ENCODE measurements at regions not wholly inside any gene's neighbourhood (a gene's known extent, or its start where the extent isn't known, plus 50 kb on each side); places are given as distances from the start of the nearest gene placed in this dataset.
"Not testable (repeated sequence)": the region's sequence is repeated elsewhere in the genome, so short reads cannot be mapped to it uniquely, and the experiment has no call there.

DNA sequence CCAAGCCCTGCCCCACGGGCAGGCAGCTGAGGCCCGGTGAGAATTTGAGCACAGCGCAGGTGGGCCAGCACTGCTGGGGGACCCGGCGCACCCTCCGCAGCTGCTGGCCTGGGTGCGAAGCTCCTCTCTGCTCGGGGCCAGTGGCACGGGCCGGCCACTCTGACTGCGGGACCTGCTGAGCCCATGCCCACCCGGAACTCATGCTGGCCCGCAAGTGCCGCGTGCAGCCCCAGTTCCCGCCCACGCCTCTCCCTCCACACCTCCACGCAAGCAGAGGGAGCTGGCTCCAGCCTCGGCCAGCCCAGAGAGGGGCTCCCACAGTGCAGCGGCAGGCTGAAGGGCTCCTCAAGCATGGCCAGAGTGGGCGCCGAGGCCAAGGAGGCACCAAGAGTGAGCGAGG, 190.1 kb upstream of the IGFBP7 start:
- intact Hi-C loops (cut with micrococcal nuclease); H3K27me3 Mint-ChIP-seq; H3K27ac Mint-ChIP-seq; H3K4me1 Mint-ChIP-seq (ENCODE audit: low read depth); H3K4me3 Mint-ChIP-seq; H3K36me3 Mint-ChIP-seq (ENCODE audit: low read depth): not testable (repeated sequence)
- H3K9me3 Mint-ChIP-seq, result peaks cover 25% of the 10 kb centered on the region

DNA sequence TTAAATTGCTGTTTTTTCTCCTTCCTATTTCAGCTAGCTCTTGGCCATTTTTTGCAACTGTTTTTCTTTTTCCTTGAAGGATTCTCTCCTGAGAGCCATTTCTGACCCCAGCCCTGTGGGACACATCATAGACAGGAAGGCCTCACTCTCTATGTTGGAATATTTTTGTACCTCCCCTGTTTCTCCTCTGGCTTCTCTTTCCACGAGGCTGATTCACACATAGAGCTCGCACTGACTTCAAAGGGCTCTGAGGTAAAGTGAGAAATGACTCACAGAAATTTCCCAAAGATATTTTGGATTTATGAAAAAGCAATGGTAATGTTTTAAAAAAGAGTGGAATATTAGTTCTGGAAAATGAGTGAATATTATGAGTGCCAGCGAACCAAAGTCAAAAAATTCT, 181.7 kb upstream of the IGFBP7 start:
- H3K9me3 Mint-ChIP-seq, result no peaks in the 10 kb centered on the region
- intact Hi-C loops (cut with micrococcal nuclease), result no loop called here
- H3K27me3 Mint-ChIP-seq, result no peaks in the 10 kb centered on the region
- H3K27ac Mint-ChIP-seq, result no peak overlapping the region
- H3K4me3 Mint-ChIP-seq, result no peak overlapping the region
- no peaks in the 10 kb centered on the region for H3K4me1 Mint-ChIP-seq (ENCODE audit: low read depth)
- H3K36me3 Mint-ChIP-seq (ENCODE audit: low read depth), result no peaks in the 10 kb centered on the region

DNA sequence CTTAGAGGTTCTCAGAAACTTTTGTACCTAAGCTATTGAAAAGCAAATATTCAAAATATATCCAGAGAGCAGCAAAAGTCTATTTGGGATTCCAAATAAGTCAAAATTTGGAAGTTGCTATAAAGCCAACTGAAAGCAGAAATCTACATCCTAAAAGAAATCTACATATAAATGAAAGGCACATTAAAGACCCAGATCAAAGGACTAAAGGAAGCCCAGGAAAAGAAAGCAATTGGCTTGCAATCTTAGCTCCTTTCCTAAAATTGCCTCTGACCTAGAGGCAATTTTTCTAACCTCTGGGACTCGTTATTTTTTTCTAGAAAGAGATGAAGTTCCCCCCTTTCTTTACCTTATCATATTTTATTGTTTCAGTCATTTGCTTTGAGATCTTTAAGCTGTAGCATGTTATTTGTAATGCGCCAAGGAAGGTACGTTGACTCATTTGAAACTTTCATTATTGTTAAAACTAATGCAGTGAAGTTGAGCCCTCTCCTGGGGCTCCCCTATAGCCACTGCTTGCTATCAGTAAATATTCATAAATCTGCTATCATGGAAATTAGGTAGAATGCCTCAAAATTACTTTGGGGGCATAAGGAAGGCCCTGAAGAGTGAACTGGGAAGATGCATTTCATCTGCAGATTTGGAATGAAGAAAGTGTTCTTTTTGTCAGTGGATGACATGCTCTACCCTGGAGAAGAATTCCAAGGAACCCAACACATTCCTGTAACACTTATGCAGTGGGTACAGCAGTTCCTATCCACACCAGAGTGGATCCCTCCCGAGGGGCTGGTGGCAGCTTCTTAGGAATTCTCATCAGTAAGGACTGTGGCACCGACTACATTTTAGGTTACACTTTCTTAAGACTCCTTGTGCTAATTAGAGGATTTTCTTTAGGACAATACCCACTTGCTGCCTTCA, 177.8 kb upstream of the IGFBP7 start:
- no peaks in the 10 kb centered on the region for H3K27me3 Mint-ChIP-seq
- H3K4me3 Mint-ChIP-seq, result no peak overlapping the region
- intact Hi-C loops (cut with micrococcal nuclease), result no loop called here
- no peaks in the 10 kb centered on the region for H3K4me1 Mint-ChIP-seq (ENCODE audit: low read depth)
- no peaks in the 10 kb centered on the region for H3K9me3 Mint-ChIP-seq
- H3K27ac Mint-ChIP-seq, result no peak overlapping the region
- no peaks in the 10 kb centered on the region for H3K36me3 Mint-ChIP-seq (ENCODE audit: low read depth)

DNA sequence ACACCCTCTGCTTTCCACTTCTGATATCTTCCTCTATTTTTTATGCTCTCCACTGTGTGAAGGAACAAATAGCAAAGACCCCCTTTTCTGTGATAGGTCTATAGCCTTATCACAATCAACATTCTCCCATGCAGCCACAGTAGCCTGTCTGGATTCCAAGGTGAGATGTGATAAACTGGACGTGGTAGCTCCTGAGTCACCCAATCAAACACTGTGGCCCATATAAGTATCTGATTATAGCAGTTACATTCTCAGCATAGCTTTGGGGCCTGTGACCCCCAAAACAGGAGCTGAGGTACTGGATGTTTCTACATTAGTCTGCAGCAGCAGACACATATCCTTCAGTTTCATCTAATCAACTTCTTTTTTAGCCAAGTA, 172.7 kb upstream of the IGFBP7 start:
- Mint-ChIP-seq H3K27ac (no peak overlapping the region), H3K4me3 (no peak overlapping the region), H3K9me3 (no peaks in the 10 kb centered on the region), H3K36me3 (ENCODE audit: low read depth) (no peaks in the 10 kb centered on the region), H3K4me1 (ENCODE audit: low read depth) (no peaks in the 10 kb centered on the region), H3K27me3 (peaks cover 2% of the 10 kb centered on the region)
- intact Hi-C loops (cut with micrococcal nuclease), result no loop called here

DNA sequence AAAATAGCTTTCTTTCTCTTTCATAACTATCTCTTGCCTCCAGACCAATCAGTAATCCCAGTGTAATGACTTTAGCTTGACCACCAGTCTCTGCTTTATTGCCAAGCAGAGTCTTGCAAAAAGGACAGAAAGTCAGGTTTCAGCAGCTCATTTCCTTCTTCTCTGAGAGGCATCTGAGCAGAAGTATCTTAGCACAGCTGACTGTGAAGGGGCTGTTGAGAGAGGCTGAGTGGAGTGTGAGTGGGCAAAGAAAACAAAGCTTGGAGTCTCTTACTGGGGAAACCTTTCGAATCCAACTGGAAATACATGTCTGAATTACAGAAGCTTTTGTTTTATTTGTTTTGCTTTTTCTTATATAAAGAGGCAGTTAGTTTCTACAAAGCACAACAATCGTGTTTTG, 170.3 kb upstream of the IGFBP7 start:
- Mint-ChIP-seq H3K4me1 (ENCODE audit: low read depth) (no peaks in the 10 kb centered on the region), H3K27me3 (peaks cover 2% of the 10 kb centered on the region), H3K9me3 (no peaks in the 10 kb centered on the region), H3K36me3 (ENCODE audit: low read depth) (no peaks in the 10 kb centered on the region), H3K27ac (no peak overlapping the region), H3K4me3 (no peak overlapping the region)
- intact Hi-C loops (cut with micrococcal nuclease), result no loop called here

DNA sequence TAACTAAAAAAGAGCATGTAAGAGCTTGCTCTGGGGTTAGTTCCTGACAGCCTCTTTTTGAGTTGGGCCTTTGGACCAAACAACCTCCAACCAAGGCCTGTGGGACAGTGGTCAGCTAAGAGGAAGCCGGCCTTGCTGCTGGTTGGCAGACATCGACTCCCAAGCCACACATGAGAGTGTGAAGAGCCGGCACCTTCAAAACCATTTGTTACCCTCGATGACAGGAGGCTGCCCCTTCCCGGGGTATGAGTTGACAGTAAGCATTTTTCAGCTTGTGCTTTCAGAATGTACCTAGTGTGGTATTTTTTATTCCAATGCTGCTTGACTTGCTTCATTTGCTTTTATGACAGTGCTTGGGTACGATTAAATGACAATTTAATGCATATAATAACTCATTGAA, 168.6 kb upstream of the IGFBP7 start:
- no peaks in the 10 kb centered on the region for H3K4me1 Mint-ChIP-seq (ENCODE audit: low read depth)
- intact Hi-C loops (cut with micrococcal nuclease), result no loop called here
- peaks cover 2% of the 10 kb centered on the region for H3K27me3 Mint-ChIP-seq
- no peaks in the 10 kb centered on the region for H3K36me3 Mint-ChIP-seq (ENCODE audit: low read depth)
- no peak overlapping the region for H3K4me3 Mint-ChIP-seq
- no peak overlapping the region for H3K27ac Mint-ChIP-seq
- no peaks in the 10 kb centered on the region for H3K9me3 Mint-ChIP-seq

DNA sequence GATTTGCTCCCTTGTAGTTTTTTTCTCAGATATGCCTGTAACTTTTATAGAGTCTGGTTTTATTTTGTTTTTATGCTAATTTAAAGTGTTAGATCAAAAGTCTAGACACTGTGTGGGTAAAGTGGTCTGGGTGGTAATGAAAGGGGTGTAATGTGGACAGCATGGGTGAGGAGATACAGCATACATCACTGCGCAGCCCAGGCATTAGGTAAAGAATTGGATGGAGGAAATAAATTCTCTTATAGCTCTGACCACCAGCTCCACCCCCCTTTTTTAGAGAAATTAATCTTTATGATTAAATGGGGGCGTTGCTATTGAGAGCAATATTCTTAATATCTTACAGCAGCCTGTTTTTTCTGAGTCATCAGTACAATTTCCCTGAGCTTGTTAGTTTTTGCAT, 163.9 kb upstream of the IGFBP7 start:
- Mint-ChIP-seq H3K36me3 (ENCODE audit: low read depth) (no peaks in the 10 kb centered on the region), H3K4me1 (ENCODE audit: low read depth) (no peaks in the 10 kb centered on the region), H3K4me3 (no peak overlapping the region), H3K27ac (no peak overlapping the region), H3K27me3 (peaks cover 2% of the 10 kb centered on the region), H3K9me3 (no peaks in the 10 kb centered on the region)
- intact Hi-C loops (cut with micrococcal nuclease), result no loop called here

DNA sequence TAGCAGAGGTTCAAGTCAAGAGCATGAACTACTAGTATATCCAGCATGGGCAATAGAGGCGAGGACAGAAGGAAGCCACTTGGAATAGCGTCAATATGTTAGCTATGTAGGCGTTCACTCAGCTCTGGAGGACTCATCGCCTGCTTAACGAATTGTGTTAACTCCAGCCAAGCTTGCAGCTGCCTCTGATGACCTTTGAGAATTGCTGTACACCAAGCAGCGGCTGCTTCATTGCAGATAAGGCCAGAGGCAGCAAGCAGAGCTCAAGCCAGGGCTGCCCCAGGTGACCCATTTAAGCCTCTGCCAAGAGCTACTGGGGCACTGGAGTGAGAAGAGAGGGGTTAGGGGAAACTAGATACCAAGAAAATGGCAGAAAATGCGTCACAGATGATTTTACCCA, 160.2 kb upstream of the IGFBP7 start:
- no peak overlapping the region for H3K27ac Mint-ChIP-seq
- intact Hi-C loops (cut with micrococcal nuclease), result no loop called here
- H3K27me3 Mint-ChIP-seq, result no peaks in the 10 kb centered on the region
- no peaks in the 10 kb centered on the region for H3K9me3 Mint-ChIP-seq
- no peaks in the 10 kb centered on the region for H3K36me3 Mint-ChIP-seq (ENCODE audit: low read depth)
- no peaks in the 10 kb centered on the region for H3K4me1 Mint-ChIP-seq (ENCODE audit: low read depth)
- no peak overlapping the region for H3K4me3 Mint-ChIP-seq

DNA sequence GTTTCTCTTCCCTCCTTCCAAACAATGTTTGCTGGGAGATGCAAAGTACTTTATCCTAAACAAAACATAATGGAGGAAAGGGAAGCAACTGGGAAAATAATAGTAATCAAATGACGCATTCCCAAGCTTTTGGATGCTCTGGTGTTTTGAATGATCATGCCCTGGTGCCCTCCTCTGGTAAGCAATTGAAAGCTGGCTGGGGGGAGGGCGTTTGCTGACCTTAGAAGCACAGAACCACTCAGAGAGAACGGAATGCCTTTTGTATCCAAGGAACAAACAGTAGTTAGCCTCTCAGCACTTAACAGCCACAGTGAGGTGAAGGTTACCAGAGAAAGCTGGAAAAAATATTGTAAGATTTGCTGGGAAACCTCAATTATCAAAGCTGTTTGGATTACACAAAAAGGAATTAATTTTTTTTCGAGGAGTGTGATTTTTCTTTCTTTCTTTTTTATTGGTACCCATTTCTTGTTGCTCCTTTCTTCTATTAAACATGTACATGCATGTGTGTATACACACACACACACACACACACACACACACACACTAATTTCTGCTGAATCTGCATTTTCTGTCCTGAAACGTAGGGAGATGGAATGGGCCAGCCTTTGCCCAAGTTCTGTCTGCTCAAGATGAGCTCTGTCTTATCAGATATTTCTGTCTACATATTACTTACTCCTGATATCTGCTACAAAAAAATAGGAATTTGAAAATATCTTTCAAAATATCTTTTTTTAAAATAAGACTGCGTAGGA, 155.8 kb upstream of the IGFBP7 start:
- Mint-ChIP-seq H3K27ac (no peak overlapping the region), H3K27me3 (no peaks in the 10 kb centered on the region), H3K9me3 (peaks cover 8% of the 10 kb centered on the region), H3K4me3 (no peak overlapping the region), H3K4me1 (ENCODE audit: low read depth) (no peaks in the 10 kb centered on the region), H3K36me3 (ENCODE audit: low read depth) (no peaks in the 10 kb centered on the region)
- intact Hi-C loops (cut with micrococcal nuclease), result no loop called here

DNA sequence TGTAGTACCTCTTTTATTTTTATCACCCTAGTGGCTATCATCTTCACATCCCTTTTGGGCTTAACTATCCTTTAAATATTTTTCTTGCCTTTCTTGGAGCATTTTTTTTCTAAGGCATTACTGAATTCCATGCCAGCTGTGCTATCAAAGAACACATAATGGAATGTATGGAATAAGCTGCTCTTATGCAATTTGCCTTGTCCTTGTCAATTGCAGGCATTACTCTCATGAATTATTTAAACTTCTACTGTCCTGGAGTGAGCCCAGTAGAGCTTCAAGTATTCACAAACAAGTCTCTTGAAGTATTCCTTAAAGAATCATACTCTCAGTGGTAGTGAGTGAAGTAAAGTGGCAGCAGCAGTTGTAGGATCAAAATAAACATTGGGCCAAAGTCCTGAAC, 144.6 kb upstream of the IGFBP7 start:
- no peaks in the 10 kb centered on the region for H3K36me3 Mint-ChIP-seq (ENCODE audit: low read depth)
- no peaks in the 10 kb centered on the region for H3K27me3 Mint-ChIP-seq
- no peaks in the 10 kb centered on the region for H3K4me1 Mint-ChIP-seq (ENCODE audit: low read depth)
- intact Hi-C loops (cut with micrococcal nuclease), result no loop called here
- no peak overlapping the region for H3K4me3 Mint-ChIP-seq
- H3K27ac Mint-ChIP-seq, result no peak overlapping the region
- no peaks in the 10 kb centered on the region for H3K9me3 Mint-ChIP-seq

DNA sequence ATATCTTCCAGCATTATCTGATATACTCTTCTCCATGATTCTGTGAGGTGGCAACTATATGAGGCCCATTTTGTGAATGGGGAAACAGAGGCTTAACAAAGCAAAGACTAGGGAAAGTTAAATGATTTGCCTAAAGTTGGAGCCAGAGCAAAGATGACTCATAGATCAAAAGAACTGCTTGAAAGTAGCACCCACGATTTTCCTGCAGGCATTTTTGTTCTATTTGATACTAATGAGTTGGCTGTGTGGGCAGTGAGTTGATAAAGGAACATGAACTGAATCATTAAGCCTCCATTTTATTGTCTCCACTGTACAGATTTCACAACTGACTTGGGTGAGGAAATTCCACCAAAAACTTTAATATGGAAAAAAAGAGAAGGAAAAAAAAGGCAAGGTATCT, 138.9 kb upstream of the IGFBP7 start:
- intact Hi-C loops (cut with micrococcal nuclease), result no loop called here
- no peak overlapping the region for H3K4me3 Mint-ChIP-seq
- no peaks in the 10 kb centered on the region for H3K27me3 Mint-ChIP-seq
- H3K4me1 Mint-ChIP-seq (ENCODE audit: low read depth), result no peaks in the 10 kb centered on the region
- H3K9me3 Mint-ChIP-seq, result no peaks in the 10 kb centered on the region
- no peak overlapping the region for H3K27ac Mint-ChIP-seq
- H3K36me3 Mint-ChIP-seq (ENCODE audit: low read depth), result no peaks in the 10 kb centered on the region

DNA sequence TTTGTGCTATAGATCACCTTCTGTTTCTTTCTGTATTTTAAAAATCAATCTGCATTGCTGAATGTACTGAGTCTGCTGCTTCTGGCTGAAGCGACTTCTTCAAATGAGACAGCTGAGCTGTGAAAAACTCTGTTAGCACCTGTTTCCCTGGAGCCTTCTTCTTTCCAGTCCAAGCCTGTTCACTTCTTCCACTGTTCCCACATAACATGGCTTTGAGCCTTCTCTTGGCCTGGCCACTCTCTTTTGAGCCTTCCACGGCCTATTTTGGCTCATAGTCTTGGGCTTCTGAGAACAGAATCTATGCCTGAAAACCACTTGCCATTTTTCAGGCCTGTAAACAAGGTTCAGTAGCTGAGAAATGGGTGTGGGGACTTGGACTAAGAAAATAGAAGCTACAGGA, 132.9 kb upstream of the IGFBP7 start:
- Mint-ChIP-seq H3K27me3 (no peaks in the 10 kb centered on the region), H3K9me3 (no peaks in the 10 kb centered on the region), H3K4me1 (ENCODE audit: low read depth) (no peaks in the 10 kb centered on the region), H3K27ac (no peak overlapping the region), H3K4me3 (no peak overlapping the region), H3K36me3 (ENCODE audit: low read depth) (no peaks in the 10 kb centered on the region)
- intact Hi-C loops (cut with micrococcal nuclease), result no loop called here

DNA sequence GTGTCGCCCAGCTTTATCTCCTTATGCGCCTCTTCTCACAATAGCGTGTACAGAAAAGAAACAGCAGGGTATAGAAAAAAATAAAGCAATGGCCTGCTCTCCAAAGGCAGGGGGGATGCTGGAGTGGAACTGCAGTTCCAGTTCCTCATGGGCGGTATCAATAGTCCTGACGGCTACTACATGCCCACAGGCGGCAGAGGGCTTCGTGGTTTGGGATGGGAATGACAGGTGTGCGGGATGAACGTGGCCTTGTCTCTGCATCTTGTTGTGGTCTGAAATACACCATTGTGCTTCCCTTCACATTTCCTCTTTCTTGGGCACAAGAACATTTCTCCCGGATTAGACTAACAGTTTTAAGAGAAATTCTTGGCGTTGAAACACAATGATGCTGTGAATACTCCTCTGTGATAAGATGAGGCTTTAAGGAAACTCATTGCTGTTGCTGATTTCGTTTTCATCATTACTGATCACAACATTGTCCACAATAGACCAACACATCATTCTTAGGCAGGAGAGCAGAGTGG, 124.1 kb upstream of the IGFBP7 start:
- no peaks in the 10 kb centered on the region for H3K27me3 Mint-ChIP-seq
- H3K27ac Mint-ChIP-seq, result no peak overlapping the region
- H3K4me1 Mint-ChIP-seq (ENCODE audit: low read depth), result no peaks in the 10 kb centered on the region
- no peaks in the 10 kb centered on the region for H3K36me3 Mint-ChIP-seq (ENCODE audit: low read depth)
- no peak overlapping the region for H3K4me3 Mint-ChIP-seq
- no peaks in the 10 kb centered on the region for H3K9me3 Mint-ChIP-seq
- intact Hi-C loops (cut with micrococcal nuclease), result no loop called here

DNA sequence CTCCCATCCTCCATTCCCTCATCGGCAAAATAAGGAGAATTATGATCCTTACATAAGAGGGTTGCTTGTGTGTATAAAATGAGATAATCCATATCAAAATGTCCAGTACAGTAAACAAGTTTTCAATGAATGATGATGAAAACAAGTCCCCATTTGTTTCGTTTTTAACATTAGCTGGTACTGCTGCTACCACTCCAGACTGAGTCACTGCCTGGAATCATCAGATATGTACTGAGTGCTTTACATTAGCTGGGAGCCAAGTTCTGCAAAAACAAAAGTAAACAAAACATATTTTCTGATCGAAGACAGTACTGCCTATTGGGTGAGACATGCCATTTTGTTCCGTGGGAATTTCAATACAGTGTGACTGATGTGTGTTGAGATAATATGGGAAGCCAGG, 123.2 kb upstream of the IGFBP7 start:
- no peaks in the 10 kb centered on the region for H3K36me3 Mint-ChIP-seq (ENCODE audit: low read depth)
- H3K27ac Mint-ChIP-seq, result no peak overlapping the region
- H3K9me3 Mint-ChIP-seq, result no peaks in the 10 kb centered on the region
- intact Hi-C loops (cut with micrococcal nuclease), result no loop called here
- H3K4me1 Mint-ChIP-seq (ENCODE audit: low read depth), result no peaks in the 10 kb centered on the region
- H3K27me3 Mint-ChIP-seq, result no peaks in the 10 kb centered on the region
- no peak overlapping the region for H3K4me3 Mint-ChIP-seq

Measured in dendritic cell treated with granulocyte-macrophage colony-stimulating factor and Interleukin-4, amounts not matched to agents 40 ng/mL and 50 ng/mL, for 4 days (primary cell).